SH-SY5Y (cell line): ENCODE measurements at regions not wholly inside any gene's neighbourhood (a gene's known extent, or its start where the extent isn't known, plus 50 kb on each side); places are given as distances from the start of the nearest gene placed in this dataset.

Source experiments
- GATA2 ChIP-seq: IDR thresholded peaks from 2 replicates; pipeline ENCODE4 v1.6.1; 2011; ENCODE audit warnings: mild to moderate bottlenecking, low read depth, low read length
- GATA3 ChIP-seq: IDR thresholded peaks from 2 replicates; pipeline ENCODE4 v1.6.1; 2011; ENCODE audit warnings: low read depth, mild to moderate bottlenecking, low read length, moderate library complexity

- TF ChIP-seq GATA2: no peak
- no peak for TF ChIP-seq GATA3
These were observed 133.7 kb downstream of the AEBP2 start for GRCh38 chr12:19572920-19573558.
